PC-3 (cell line): ENCODE measurements at regions not wholly inside any gene's neighbourhood (a gene's known extent, or its start where the extent isn't known, plus 50 kb on each side); places are given as distances from the start of the nearest gene placed in this dataset.

Source experiments
- ATAC-seq: fragments of 200-7000 bp; cut with Tn5 transposase; 2 replicates; pipeline ENCODE4 v1.9.1; 2020; ENCODE audit warnings: mild to moderate bottlenecking, moderate library complexity
- BruUV-seq: library from RNA; stranded (reverse); fragments of 400-500 nt; replicated peaks from 2 replicates; lab custom pipeline; 2021; lab: Mats Ljungman, UMichigan
- CTCF ChIA-PET: fragments of 300-600 bp; sonication (Branson Sonifier 250); formaldehyde crosslinking; loops from one replicate; lab custom pipeline; 2022; ENCODE audit warnings: antibody characterized with exemption; lab: Charles Lee
- POLR2A ChIA-PET: fragments of 300-600 bp; sonication (Branson Sonifier 250); formaldehyde crosslinking; loops from one replicate; lab custom pipeline; 2022; ENCODE audit warnings: antibody characterized with exemption; ENCODE audit not compliant: unreplicated experiment; lab: Charles Lee
- DNase-seq: peaks from one replicate; pipeline ENCODE4 v3.0.0-alpha.2; 2015
- H2AFZ ChIP-seq: fragments of 300-600 bp; sonication (generic); 2 replicates; pipeline ENCODE4 v1.6.0; 2016; ENCODE audit warnings: antibody characterized with exemption, low read length
- H3F3A ChIP-seq: fragments of 300-600 bp; sonication (generic); one replicate; pipeline ENCODE4 v1.6.0; 2017; ENCODE audit warnings: antibody characterized with exemption, low read length, control low read depth, mild to moderate bottlenecking; ENCODE audit not compliant: unreplicated experiment
- H3K27ac ChIP-seq: fragments of 300-600 bp; sonication (generic); 2 replicates; pipeline ENCODE4 v1.5.1; 2016; ENCODE audit warnings: mild to moderate bottlenecking, low read length
- H3K27me3 ChIP-seq: fragments of 300-600 bp; sonication (generic); 2 replicates; pipeline ENCODE4 v1.6.1; 2016; ENCODE audit warnings: low read length, mixed read lengths
- H3K36me3 ChIP-seq: fragments of 300-600 bp; sonication (generic); 2 replicates; pipeline ENCODE4 v1.6.1; 2016; ENCODE audit warnings: low read depth, mixed run types, low read length, mixed read lengths
- H3K4me1 ChIP-seq: fragments of 300-600 bp; sonication (generic); 2 replicates; pipeline ENCODE4 v1.5.1; 2016; ENCODE audit warnings: low read length; ENCODE audit not compliant: insufficient read depth
- H3K4me2 ChIP-seq: fragments of 300-600 bp; sonication (generic); 2 replicates; pipeline ENCODE4 v1.6.0; 2016; ENCODE audit warnings: low read length
- H3K4me3 ChIP-seq: fragments of 300-600 bp; sonication (generic); 2 replicates; pipeline ENCODE4 v1.5.1; 2016; ENCODE audit warnings: mild to moderate bottlenecking, low read length, mixed read lengths
- H3K79me2 ChIP-seq: fragments of 300-600 bp; sonication (generic); 2 replicates; pipeline ENCODE4 v1.6.1; 2017; ENCODE audit warnings: low read length, mixed read lengths
- H3K9ac ChIP-seq: fragments of 300-600 bp; sonication (generic); 2 replicates; pipeline ENCODE4 v1.6.0; 2016; ENCODE audit warnings: mild to moderate bottlenecking, low read length
- H3K9me2 ChIP-seq: fragments of 300-600 bp; sonication (generic); replicated peaks from 2 replicates; pipeline ENCODE4 v1.6.1; 2016; ENCODE audit warnings: mixed run types, low read length, mixed read lengths
- H3K9me3 ChIP-seq: fragments of 300-600 bp; sonication (generic); 2 replicates; pipeline ENCODE4 v1.6.1; 2016; ENCODE audit warnings: low read length, mixed read lengths
- H4K20me1 ChIP-seq: fragments of 300-600 bp; sonication (generic); 2 replicates; pipeline ENCODE4 v1.6.1; 2016; ENCODE audit warnings: low read length, mixed read lengths
- EZH2 ChIP-seq: fragments of 300-600 bp; sonication (generic); IDR thresholded peaks from one replicate; pipeline ENCODE4 v1.6.1; 2017; ENCODE audit warnings: antibody characterized with exemption, mild to moderate bottlenecking, low read length; ENCODE audit not compliant: unreplicated experiment
- EZH2phosphoT487 ChIP-seq: fragments of 300-600 bp; sonication (generic); IDR thresholded peaks from 2 replicates; pipeline ENCODE4 v1.6.1; 2018; ENCODE audit warnings: mild to moderate bottlenecking, antibody characterized with exemption, low read length, borderline replicate concordance
- intact Hi-C: fragments of 100-400 bp; cut with micrococcal nuclease; formaldehyde crosslinking; loops from 2 replicates; pipeline ENCODE4 v1.9.0; 2023
- TF ChIP-seq, protein P1 (sequence below): fragments of 300-600 bp; sonication (generic); conservative IDR thresholded peaks from 2 replicates; pipeline ENCODE4 v1.5.1; 2017; ENCODE audit warnings: antibody characterized with exemption, low read depth, mild to moderate bottlenecking, low read length

DNA sequence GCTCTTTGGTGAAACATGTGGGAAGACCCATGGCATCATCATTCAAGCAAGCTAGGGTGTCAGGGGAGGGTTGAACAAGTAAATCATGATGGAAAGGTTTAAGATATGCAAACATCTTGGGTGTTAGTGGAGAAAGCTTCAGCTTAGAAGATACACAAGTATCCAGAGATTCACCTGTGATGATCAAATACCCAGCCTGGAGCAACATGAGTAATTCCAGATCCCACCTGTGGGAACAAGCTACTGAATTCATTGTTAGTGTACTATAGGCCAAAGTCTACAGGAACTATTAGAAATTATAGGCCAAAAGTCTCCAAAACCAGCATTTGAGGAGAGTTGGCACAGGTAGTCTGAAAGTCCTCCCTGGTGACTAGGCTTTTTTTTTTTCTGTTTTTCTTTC, 499.9 kb downstream of the NUF2 start:
- intact Hi-C loops, result no loop called here

DNA sequence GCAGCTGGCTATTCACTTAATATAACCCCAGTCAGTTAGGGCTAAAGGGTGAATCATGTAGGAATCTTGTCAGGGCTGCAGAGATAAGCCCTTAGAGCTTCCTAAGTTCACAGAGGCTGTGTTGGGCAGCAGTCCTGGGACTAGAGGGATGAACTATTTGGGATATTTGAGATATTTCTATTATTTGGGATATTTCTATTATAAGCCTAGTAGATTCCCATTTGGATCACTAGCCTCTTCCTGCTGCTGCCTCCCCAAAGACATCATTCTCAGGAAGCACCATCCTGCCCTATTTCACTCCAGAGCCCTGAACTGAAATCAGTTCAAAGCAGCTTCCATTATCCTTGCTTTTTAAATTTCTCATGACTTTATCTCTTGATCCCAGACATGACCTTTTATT, 501.3 kb downstream of the NUF2 start:
- Histone ChIP-seq H3F3A (no peaks in the 10 kb centered on the region), H3K4me1 (no peaks in the 10 kb centered on the region), H3K9me2 (no peaks in the 10 kb centered on the region), H3K27ac (no peak overlapping the region), H3K4me3 (no peak overlapping the region), H3K36me3 (no peaks in the 10 kb centered on the region), H3K27me3 (no peaks in the 10 kb centered on the region), H3K4me2 (no peak overlapping the region), H3K9ac (no peak overlapping the region), H3K79me2 (no peaks in the 10 kb centered on the region), H3K9me3 (no peaks in the 10 kb centered on the region; the same call in 1 of the 2 replicates), H2AFZ (no peak overlapping the region), H4K20me1 (no peaks in the 10 kb centered on the region)
- ChIA-PET POLR2A (no interaction called here), CTCF (no interaction called here)
- TF ChIP-seq EZH2, result no peak
- no peak for TF ChIP-seq EZH2phosphoT487
- TF ChIP-seq, protein P1, sequence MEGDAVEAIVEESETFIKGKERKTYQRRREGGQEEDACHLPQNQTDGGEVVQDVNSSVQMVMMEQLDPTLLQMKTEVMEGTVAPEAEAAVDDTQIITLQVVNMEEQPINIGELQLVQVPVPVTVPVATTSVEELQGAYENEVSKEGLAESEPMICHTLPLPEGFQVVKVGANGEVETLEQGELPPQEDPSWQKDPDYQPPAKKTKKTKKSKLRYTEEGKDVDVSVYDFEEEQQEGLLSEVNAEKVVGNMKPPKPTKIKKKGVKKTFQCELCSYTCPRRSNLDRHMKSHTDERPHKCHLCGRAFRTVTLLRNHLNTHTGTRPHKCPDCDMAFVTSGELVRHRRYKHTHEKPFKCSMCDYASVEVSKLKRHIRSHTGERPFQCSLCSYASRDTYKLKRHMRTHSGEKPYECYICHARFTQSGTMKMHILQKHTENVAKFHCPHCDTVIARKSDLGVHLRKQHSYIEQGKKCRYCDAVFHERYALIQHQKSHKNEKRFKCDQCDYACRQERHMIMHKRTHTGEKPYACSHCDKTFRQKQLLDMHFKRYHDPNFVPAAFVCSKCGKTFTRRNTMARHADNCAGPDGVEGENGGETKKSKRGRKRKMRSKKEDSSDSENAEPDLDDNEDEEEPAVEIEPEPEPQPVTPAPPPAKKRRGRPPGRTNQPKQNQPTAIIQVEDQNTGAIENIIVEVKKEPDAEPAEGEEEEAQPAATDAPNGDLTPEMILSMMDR, result no peak
- intact Hi-C loops, result no loop called here
- DNase-seq (no peak), ATAC-seq (no peak)
- BruUV-seq, result no TSS peak

More for the DNA sequence above, 499.9 kb downstream of the NUF2 start:
- ATAC-seq (no peak), DNase-seq (no peak)
- Histone ChIP-seq H3K9me2 (no peaks in the 10 kb centered on the region), H3K36me3 (no peaks in the 10 kb centered on the region), H3K4me3 (no peak overlapping the region), H3K79me2 (no peaks in the 10 kb centered on the region), H3K4me2 (no peak overlapping the region), H2AFZ (no peak overlapping the region), H3K4me1 (no peaks in the 10 kb centered on the region), H3K27ac (no peak overlapping the region), H3K27me3 (no peaks in the 10 kb centered on the region), H3K9ac (no peak overlapping the region), H3F3A (no peaks in the 10 kb centered on the region), H4K20me1 (no peaks in the 10 kb centered on the region), H3K9me3 (no peaks in the 10 kb centered on the region; the same call in 1 of the 2 replicates)
- ChIA-PET CTCF (interaction anchor here (0.6 kb wide), 1 partner anchor 720 kb away, joined by 3 read pairs; no protein-coding TSS in a partner anchor), POLR2A (no interaction called here)
- TF ChIP-seq EZH2, result no peak
- TF ChIP-seq, protein P1, result no peak
- no peak for TF ChIP-seq EZH2phosphoT487
- no TSS peak for BruUV-seq

DNA sequence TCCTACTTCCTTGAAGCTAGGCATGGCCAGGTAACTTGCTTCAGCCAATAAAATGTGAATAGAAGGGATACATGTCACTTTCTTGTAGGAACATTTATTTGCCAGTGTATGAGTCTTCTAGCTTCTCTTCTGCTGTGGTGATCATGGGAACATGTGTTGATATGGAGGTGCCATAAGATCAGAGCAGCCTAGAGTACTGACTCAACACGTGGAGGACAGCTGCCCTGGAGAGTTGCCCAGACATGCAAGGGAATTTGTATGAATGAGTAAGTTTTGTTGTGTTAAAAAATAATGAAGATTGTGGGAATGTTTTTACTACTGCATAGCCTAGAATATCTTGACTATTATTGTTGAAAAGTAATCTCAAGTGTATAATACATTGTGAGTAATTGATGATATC, 502.3 kb downstream of the NUF2 start:
- POLR2A ChIA-PET, result no interaction called here
- CTCF ChIA-PET, result no interaction called here
- ATAC-seq (no peak), DNase-seq (no peak)
- Histone ChIP-seq H3K36me3 (no peaks in the 10 kb centered on the region), H3K27ac (no peak overlapping the region), H3K4me2 (no peak overlapping the region), H2AFZ (no peak overlapping the region), H3K9me2 (no peaks in the 10 kb centered on the region), H3F3A (no peaks in the 10 kb centered on the region), H3K27me3 (no peaks in the 10 kb centered on the region), H3K79me2 (no peaks in the 10 kb centered on the region), H3K4me1 (no peaks in the 10 kb centered on the region), H4K20me1 (no peaks in the 10 kb centered on the region), H3K9ac (no peak overlapping the region), H3K4me3 (no peak overlapping the region), H3K9me3 (no peaks in the 10 kb centered on the region; the same call in 1 of the 2 replicates)
- intact Hi-C loops, result no loop called here
- TF ChIP-seq EZH2phosphoT487, result no peak
- TF ChIP-seq EZH2, result no peak
- TF ChIP-seq, protein P1, result no peak
- no TSS peak for BruUV-seq
